GM19023 (cell line): ENCODE measurements at regions not wholly inside any gene's neighbourhood (a gene's known extent, or its start where the extent isn't known, plus 50 kb on each side); places are given as distances from the start of the nearest gene placed in this dataset.

Experiments
- ATAC-seq: cut with Tn5 transposase; IDR thresholded peaks from one replicate; pipeline ENCODE4 v1.9.1; 2021; ENCODE audit warnings: mild to moderate bottlenecking, moderate library complexity; ENCODE audit not compliant: unreplicated experiment

- no peak for ATAC-seq
Observed at GRCh38 chr13:81488021-81488420, 1147.1 kb upstream of the SPRY2 start.

- ATAC-seq: no peak
Observed at GRCh38 chr13:81487151-81487550, 1146.2 kb upstream of the SPRY2 start.

GRCh38 chr13:81480634-81481033 lies 1139.7 kb upstream of the SPRY2 start:
- no peak for ATAC-seq

- no peak for ATAC-seq
Observed at GRCh38 chr13:81473366-81473899, 1132.5 kb upstream of the SPRY2 start.

GRCh38 chr13:81458170-81458569 lies 1117.2 kb upstream of the SPRY2 start:
- no peak for ATAC-seq

GRCh38 chr13:81446441-81446840 lies 1105.5 kb upstream of the SPRY2 start:
- no peak for ATAC-seq

GRCh38 chr13:81442904-81443303 lies 1102.0 kb upstream of the SPRY2 start:
- ATAC-seq: no peak

- no peak for ATAC-seq
Observed at GRCh38 chr13:81425286-81425685, 1084.4 kb upstream of the SPRY2 start.

- no peak for ATAC-seq
Observed at GRCh38 chr13:81409284-81409683, 1068.4 kb upstream of the SPRY2 start.

- ATAC-seq: no peak
Observed at GRCh38 chr13:81408647-81409046, 1067.7 kb upstream of the SPRY2 start.

GRCh38 chr13:81406639-81407292 lies 1065.8 kb upstream of the SPRY2 start:
- peak; percentile 84 for ATAC-seq

GRCh38 chr13:81406022-81406421 lies 1065.1 kb upstream of the SPRY2 start:
- ATAC-seq: no peak

- ATAC-seq: no peak
Observed at GRCh38 chr13:81396192-81396591, 1055.3 kb upstream of the SPRY2 start.

- no peak for ATAC-seq
Observed at GRCh38 chr13:81395368-81395767, 1054.4 kb upstream of the SPRY2 start.

GRCh38 chr13:81394640-81395039 lies 1053.7 kb upstream of the SPRY2 start:
- no peak for ATAC-seq

- ATAC-seq: no peak
Observed at GRCh38 chr13:81393721-81394120, 1052.8 kb upstream of the SPRY2 start.

GRCh38 chr13:81393110-81393509 lies 1052.2 kb upstream of the SPRY2 start:
- no peak for ATAC-seq

- ATAC-seq: no peak
Observed at GRCh38 chr13:81388400-81388799, 1047.5 kb upstream of the SPRY2 start.

GRCh38 chr13:81383444-81383843 lies 1042.5 kb upstream of the SPRY2 start:
- no peak for ATAC-seq

GRCh38 chr13:81382246-81382645 lies 1041.3 kb upstream of the SPRY2 start:
- ATAC-seq: no peak

- no peak for ATAC-seq
Observed at GRCh38 chr13:81381560-81381959, 1040.6 kb upstream of the SPRY2 start.

GRCh38 chr13:81379183-81379582 lies 1038.3 kb upstream of the SPRY2 start:
- no peak for ATAC-seq

- no peak for ATAC-seq
Observed at GRCh38 chr13:81377921-81378320, 1037.0 kb upstream of the SPRY2 start.
